GM12878 (cell line): ENCODE measurements at regions not wholly inside any gene's neighbourhood (a gene's known extent, or its start where the extent isn't known, plus 50 kb on each side); places are given as distances from the start of the nearest gene placed in this dataset.

Experiments used
- ATAC-seq: fragments of 200-7000 bp; cut with Tn5 transposase; 3 replicates; pipeline ENCODE4 v1.9.1; 2020; ENCODE audit warnings: mild to moderate bottlenecking, moderate library complexity
- BruUV-seq: library from RNA; stranded (reverse); fragments of 400-500 nt; replicated peaks from 2 replicates; lab custom pipeline; 2021; lab: Mats Ljungman, UMichigan
- CTCF ChIA-PET: fragments of 300-600 bp; sonication (Branson Sonifier 250); formaldehyde crosslinking; extraction: SDS; loops from one replicate; lab custom pipeline; 2021; ENCODE audit warnings: inconsistent platforms; lab: Yijun Ruan, JAX
- POLR2A ChIA-PET: fragments of 350-600 bp; formaldehyde crosslinking; extraction: SDS; loops from one replicate; lab custom pipeline; 2021; ENCODE audit warnings: inconsistent platforms; lab: Charles Lee
- RAD21 ChIA-PET: fragments of 300-600 bp; sonication (Branson Sonifier 250); formaldehyde crosslinking; loops from one replicate; lab custom pipeline; 2023; ENCODE audit warnings: antibody characterized with exemption; ENCODE audit not compliant: unreplicated experiment; lab: Charles Lee
- SMC1A ChIA-PET: fragments of 300-600 bp; sonication (Branson Sonifier 250); formaldehyde crosslinking; loops from one replicate; lab custom pipeline; 2023; ENCODE audit not compliant: unreplicated experiment, uncharacterized antibody; lab: Charles Lee
- DNase-seq: peaks from one replicate; pipeline ENCODE4 v3.0.0-alpha.2; 2011; ENCODE audit warnings: low read depth, low spot score
- FAIRE-seq: peaks from 3 replicates; lab custom pipeline; 2011; peaks lifted over from hg19 to GRCh38; lab: Jason Lieb, UNC
- H2AFZ ChIP-seq: 2 replicates; pipeline ENCODE4 v1.6.0; 2011; ENCODE audit warnings: low read depth, low read length, control low read depth; ENCODE audit not compliant: control insufficient read depth
- H3K27ac ChIP-seq: 2 replicates; pipeline ENCODE4 v1.5.1; 2011; ENCODE audit warnings: control low read depth; ENCODE audit not compliant: control insufficient read depth, insufficient read depth
- H3K27me3 ChIP-seq, 2 experiments: replicated peaks in 1 of 2; 2 replicates each; pipeline versions ENCODE4 v1.6.0 to v1.6.1; 2011; ENCODE audit warnings: low read length in 1 of 2; ENCODE audit not compliant: control insufficient read depth in 2 of 2, insufficient read depth in 2 of 2
- H3K36me3 ChIP-seq, 2 experiments: 2 replicates each; pipeline ENCODE4 v1.5.1; 2011; ENCODE audit warnings: low read length in 1 of 2; ENCODE audit not compliant: control insufficient read depth in 2 of 2, insufficient read depth in 2 of 2
- H3K4me1 ChIP-seq: 2 replicates; pipeline ENCODE4 v1.6.1; 2011; ENCODE audit warnings: mild to moderate bottlenecking, low read length, moderate library complexity, mixed read lengths; ENCODE audit not compliant: control insufficient read depth, insufficient read depth
- H3K4me2 ChIP-seq: 2 replicates; pipeline ENCODE4 v1.6.0; 2011; ENCODE audit warnings: control low read depth; ENCODE audit not compliant: control insufficient read depth, insufficient read depth
- H3K4me3 ChIP-seq: fragments of 200-600 bp; sonication (generic); 2 replicates; pipeline ENCODE4 v1.5.1; 2016
- H3K79me2 ChIP-seq: 2 replicates; pipeline ENCODE4 v1.6.0; 2011; ENCODE audit warnings: low read length; ENCODE audit not compliant: control insufficient read depth, insufficient read depth
- H3K9ac ChIP-seq: 2 replicates; pipeline ENCODE4 v1.8.0; 2011; ENCODE audit warnings: low read length, control low read depth, mixed read lengths; ENCODE audit not compliant: control insufficient read depth, insufficient read depth
- H3K9me3 ChIP-seq: replicated peaks from 3 replicates; pipeline ENCODE4 v1.5.1; 2011; ENCODE audit warnings: mild to moderate bottlenecking, low read length; ENCODE audit not compliant: control insufficient read depth, insufficient read depth
- H4K20me1 ChIP-seq: 2 replicates; pipeline ENCODE4 v1.6.0; 2011; ENCODE audit not compliant: control insufficient read depth, insufficient read depth
- CHD1 ChIP-seq: IDR thresholded peaks from 2 replicates; pipeline ENCODE4 v1.6.1; 2012; ENCODE audit warnings: low read depth, low read length, improper control_type of control experiment
- GATAD2B ChIP-seq: fragments of 450-650 bp; conservative IDR thresholded peaks from 2 replicates; pipeline ENCODE4 v1.6.1; 2017; ENCODE audit warnings: low read depth, mild to moderate bottlenecking, moderate library complexity
- SRF ChIP-seq, 2 experiments: IDR thresholded peaks; 2 replicates each; pipeline ENCODE4 v1.6.1; 2011; ENCODE audit warnings: low read depth in 2 of 2, low read length in 2 of 2, mild to moderate bottlenecking in 1 of 2, moderate library complexity in 1 of 2
- TARDBP ChIP-seq: IDR thresholded peaks from 2 replicates; pipeline ENCODE4 v1.6.1; 2016; ENCODE audit warnings: borderline replicate concordance
- WGBS: methylation state at CpG from one replicate; pipeline ENCODE4 v1.1.6; 2016; ENCODE audit warnings: low lambda C conversion rate; ENCODE audit not compliant: insufficient replicate concordance, insufficient coverage; ENCODE audit errors: missing lambda C conversion rate; 5-methylcytosine and 5-hydroxymethylcytosine counted together
- in situ Hi-C: fragments of 300-500 bp; cut with MboI; formaldehyde crosslinking; loops from 9 replicates; pipeline ENCODE4 v1.14.3; 2018; ENCODE audit warnings: mixed read lengths
- intact Hi-C: fragments of 100-400 bp; cut with micrococcal nuclease; formaldehyde crosslinking; loops from one replicate; pipeline ENCODE4 v1.14.2; 2022; ENCODE audit not compliant: unreplicated experiment
- TF ChIP-seq, protein P1 (sequence below): fragments of 450-650 bp; IDR thresholded peaks from 2 replicates; pipeline ENCODE4 v1.6.1; 2018; ENCODE audit warnings: mild to moderate bottlenecking, low read depth, moderate library complexity; ENCODE audit not compliant: partially characterized antibody

DNA sequence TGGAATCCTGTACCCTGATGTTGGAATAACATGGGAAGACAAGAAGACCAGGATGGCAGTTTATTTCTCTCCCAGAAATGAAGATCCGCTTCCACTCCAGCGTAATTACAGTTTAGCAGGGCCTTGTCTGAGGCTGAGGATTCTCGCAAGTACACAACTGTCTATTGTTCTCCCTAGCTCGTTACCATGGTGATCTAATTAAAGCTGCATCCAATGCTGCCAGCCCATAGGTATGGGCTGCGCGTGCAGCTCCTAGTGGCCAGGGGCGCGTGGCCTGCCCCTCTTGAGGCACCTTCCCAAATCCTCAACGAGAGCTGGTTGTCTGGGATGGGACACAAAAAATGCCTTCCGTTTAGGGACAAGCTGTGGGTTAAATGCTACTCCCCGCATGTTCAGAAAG, 344.9 kb downstream of the CYRIA start:
- no peaks in the 10 kb centered on the region for H3K4me1 ChIP-seq
- H3K79me2 ChIP-seq: no peaks in the 10 kb centered on the region
- no peaks in the 10 kb centered on the region; the same call in 1 of the 2 replicates for H4K20me1 ChIP-seq
- no peaks in the 10 kb centered on the region for H3K9me3 ChIP-seq
- in situ Hi-C loops: no loop called here
- no peak overlapping the region for H3K4me2 ChIP-seq
- intact Hi-C loops: no loop called here
- DNase-seq (no peak), FAIRE-seq (no peak), ATAC-seq (no peak)
- no peak for TF ChIP-seq GATAD2B
- TF ChIP-seq CHD1: no peak
- TF ChIP-seq, protein P1, sequence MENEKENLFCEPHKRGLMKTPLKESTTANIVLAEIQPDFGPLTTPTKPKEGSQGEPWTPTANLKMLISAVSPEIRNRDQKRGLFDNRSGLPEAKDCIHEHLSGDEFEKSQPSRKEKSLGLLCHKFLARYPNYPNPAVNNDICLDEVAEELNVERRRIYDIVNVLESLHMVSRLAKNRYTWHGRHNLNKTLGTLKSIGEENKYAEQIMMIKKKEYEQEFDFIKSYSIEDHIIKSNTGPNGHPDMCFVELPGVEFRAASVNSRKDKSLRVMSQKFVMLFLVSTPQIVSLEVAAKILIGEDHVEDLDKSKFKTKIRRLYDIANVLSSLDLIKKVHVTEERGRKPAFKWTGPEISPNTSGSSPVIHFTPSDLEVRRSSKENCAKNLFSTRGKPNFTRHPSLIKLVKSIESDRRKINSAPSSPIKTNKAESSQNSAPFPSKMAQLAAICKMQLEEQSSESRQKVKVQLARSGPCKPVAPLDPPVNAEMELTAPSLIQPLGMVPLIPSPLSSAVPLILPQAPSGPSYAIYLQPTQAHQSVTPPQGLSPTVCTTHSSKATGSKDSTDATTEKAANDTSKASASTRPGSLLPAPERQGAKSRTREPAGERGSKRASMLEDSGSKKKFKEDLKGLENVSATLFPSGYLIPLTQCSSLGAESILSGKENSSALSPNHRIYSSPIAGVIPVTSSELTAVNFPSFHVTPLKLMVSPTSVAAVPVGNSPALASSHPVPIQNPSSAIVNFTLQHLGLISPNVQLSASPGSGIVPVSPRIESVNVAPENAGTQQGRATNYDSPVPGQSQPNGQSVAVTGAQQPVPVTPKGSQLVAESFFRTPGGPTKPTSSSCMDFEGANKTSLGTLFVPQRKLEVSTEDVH: no peak
- TF ChIP-seq SRF (IDR thresholded peaks at IDR 0.05; ENCODE audit: low read depth in 2 of 2, low read length in 2 of 2): no peak
- TF ChIP-seq TARDBP: no peak
- CTCF ChIA-PET: no interaction called here
- no peak overlapping the region for H3K4me3 ChIP-seq
- WGBS: 61% methylated on average over 11 of the region's 11 CpGs
- H2AFZ ChIP-seq: no peak overlapping the region
- H3K27ac ChIP-seq: no peak overlapping the region
- SMC1A ChIA-PET: no interaction called here
- H3K9ac ChIP-seq: no peak overlapping the region
- no peaks in the 10 kb centered on the region; a peak in 2 of 4 replicates for H3K27me3 ChIP-seq
- RAD21 ChIA-PET: interaction anchor here (0.7 kb wide), 1 partner anchor 461 kb away, joined by 3 read pairs; no protein-coding TSS in a partner anchor
- BruUV-seq: no TSS peak
- H3K36me3 ChIP-seq: no peaks in the 10 kb centered on the region
- POLR2A ChIA-PET: no interaction called here
